ENCODE measurements at regions not wholly inside any gene's neighbourhood (a gene's known extent, or its start where the extent isn't known, plus 50 kb on each side); places are given as distances from the start of the nearest gene placed in this dataset.

- no peak for ATAC-seq
- ChIA-PET POLR2A (no interaction called here), CTCF (no interaction called here)
- Histone ChIP-seq H3K4me1 (no peaks in the 10 kb centered on the region), H3K4me3 (no peak overlapping the region), H3K4me2 (no peak overlapping the region), H3K9me3 (no peaks in the 10 kb centered on the region), H3K27ac (no peak overlapping the region)
- TF ChIP-seq EP300 (IDR thresholded peaks at IDR 0.05) (no peak), KDM1A (IDR thresholded peaks at IDR 0.05; ENCODE audit: low read depth) (no peak), CEBPB (IDR thresholded peaks at IDR 0.05) (no peak), POLR2AphosphoS2 (conservative IDR thresholded peaks at IDR 0.05; ENCODE audit: low read length) (no peak), HOXB5 (CRISPR knock-in tag; IDR thresholded peaks at IDR 0.05) (no peak), EHF (CRISPR knock-in tag; IDR thresholded peaks at IDR 0.05) (no peak), CTCF (IDR thresholded peaks at IDR 0.05) (no peak), RARB (CRISPR knock-in tag; IDR thresholded peaks at IDR 0.05) (no peak), ZC3H11A (IDR thresholded peaks at IDR 0.05) (no peak), BHLHE40 (IDR thresholded peaks at IDR 0.05; ENCODE audit: low read depth, low read length) (no peak), TP53 (CRISPR knock-in tag; IDR thresholded peaks at IDR 0.05) (no peak), FOSB (CRISPR knock-in tag; IDR thresholded peaks at IDR 0.05) (no peak), ZFP36 (IDR thresholded peaks at IDR 0.05; ENCODE audit: borderline replicate concordance, partially characterized antibody) (no peak), NR3C1 (IDR thresholded peaks at IDR 0.05) (no peak), RAD21 (conservative IDR thresholded peaks at IDR 0.05 in 1 of 2, IDR thresholded peaks at IDR 0.05 in 1 of 2) (no peak), EHMT2 (IDR thresholded peaks at IDR 0.05; ENCODE audit: low read depth) (no peak), JUNB (IDR thresholded peaks at IDR 0.05) (no peak), SMC3 (IDR thresholded peaks at IDR 0.05) (no peak), NFE2L2 (conservative IDR thresholded peaks at IDR 0.05; ENCODE audit: low read length) (no peak)
- 12% methylated on average over 1 of the region's 1 CpG for WGBS (ENCODE audit: missing lambda C conversion rate)
- FAIRE-seq: no peak
- DNase-seq (ENCODE audit: low read depth in 1 of 2, low spot score in 1 of 2): no peak
Observed at GRCh38 chr4:117533501-117533900, 448.1 kb upstream of the TRAM1L1 start.

- FAIRE-seq: no peak
Observed at GRCh38 chr4:117545039-117545438, 459.7 kb upstream of the TRAM1L1 start.

GRCh38 chr4:117549524-117549923 lies 464.1 kb upstream of the TRAM1L1 start:
- ATAC-seq (no peak), DNase-seq (ENCODE audit: low read depth in 1 of 2, low spot score in 1 of 2) (no peak), FAIRE-seq (no peak)
- Histone ChIP-seq H3K27ac (no peak overlapping the region), H3K4me1 (no peaks in the 10 kb centered on the region), H3K9me3 (no peaks in the 10 kb centered on the region), H3K4me3 (no peak overlapping the region), H3K4me2 (no peak overlapping the region)
- WGBS (ENCODE audit: missing lambda C conversion rate): 7% methylated on average over 5 of the region's 5 CpGs
- ChIA-PET CTCF (no interaction called here), POLR2A (no interaction called here)
- no peak for TF ChIP-seq KDM1A (IDR thresholded peaks at IDR 0.05; ENCODE audit: low read depth)
- no peak for TF ChIP-seq CHD4 (IDR thresholded peaks at IDR 0.05; ENCODE audit: borderline replicate concordance)
- no peak for TF ChIP-seq NFE2L2 (conservative IDR thresholded peaks at IDR 0.05; ENCODE audit: low read length)
- no peak for TF ChIP-seq GATA3 (IDR thresholded peaks at IDR 0.05; ENCODE audit: borderline replicate concordance)
- no peak for TF ChIP-seq RARB (CRISPR knock-in tag; IDR thresholded peaks at IDR 0.05)
- TF ChIP-seq TFCP2L1 (CRISPR knock-in tag; IDR thresholded peaks at IDR 0.05): no peak
- TF ChIP-seq BHLHE40 (IDR thresholded peaks at IDR 0.05; ENCODE audit: low read depth, low read length): no peak
- no peak for TF ChIP-seq TP53 (CRISPR knock-in tag; IDR thresholded peaks at IDR 0.05)
- no peak for TF ChIP-seq EHF (CRISPR knock-in tag; IDR thresholded peaks at IDR 0.05)
- no peak for TF ChIP-seq NR3C1 (IDR thresholded peaks at IDR 0.05)
- no peak for TF ChIP-seq E2F6 (IDR thresholded peaks at IDR 0.05; ENCODE audit: borderline replicate concordance, low read depth)
- no peak for TF ChIP-seq REST (IDR thresholded peaks at IDR 0.05)
- TF ChIP-seq ZC3H11A (IDR thresholded peaks at IDR 0.05): no peak
- no peak for TF ChIP-seq FOSL2 (IDR thresholded peaks at IDR 0.05)
- TF ChIP-seq FOSL2 (CRISPR knock-in tag; IDR thresholded peaks at IDR 0.05): no peak
- no peak for TF ChIP-seq USF2 (IDR thresholded peaks at IDR 0.05)

More at GRCh38 chr4:117545039-117545438, 459.7 kb upstream of the TRAM1L1 start:
- Histone ChIP-seq H3K9me3 (no peaks in the 10 kb centered on the region), H3K4me1 (no peaks in the 10 kb centered on the region), H3K4me2 (no peak overlapping the region), H3K27ac (no peak overlapping the region), H3K4me3 (no peak overlapping the region)
- TF ChIP-seq HEYL (CRISPR knock-in tag; IDR thresholded peaks at IDR 0.05): no peak
- POLR2A ChIA-PET: no interaction called here
- ATAC-seq (no peak), DNase-seq (ENCODE audit: low read depth in 1 of 2, low spot score in 1 of 2) (no peak)
- WGBS (ENCODE audit: missing lambda C conversion rate): 0% methylated on average over 1 of the region's 1 CpG
- CTCF ChIA-PET: no interaction called here

Data from A549 (cell line).